Gastrocnemius medialis (tissue), 4 donors: ENCODE measurements at regions not wholly inside any gene's neighbourhood (a gene's known extent, or its start where the extent isn't known, plus 50 kb on each side); places are given as distances from the start of the nearest gene placed in this dataset.

Experiments used
- ATAC-seq, 2 donors: fragments of 150-250 bp; one replicate each; pipeline ENCODE4 v1.9.1; 2016
- DNase-seq, 2 donors: peaks; one replicate each; pipeline ENCODE4 v3.0.0-alpha.2; 2019
- H3K27ac ChIP-seq, 4 donors: fragments of 200-600 bp; sonication (generic); 1 replicate in 1 of 4; 2 replicates in 3 of 4; pipeline ENCODE4 v1.5.1; 2016 to 2018; ENCODE audit warnings: mild to moderate bottlenecking in 2 of 4, moderate library complexity in 1 of 4
- H3K27me3 ChIP-seq, 3 donors: fragments of 200-600 bp; sonication (generic) in 2 of 3; 1 replicate in 1 of 3; 2 replicates in 2 of 3; pipeline versions ENCODE4 v1.5.1 to v1.6.0; 2016 to 2019; ENCODE audit warnings: mild to moderate bottlenecking in 1 of 3, moderate library complexity in 1 of 3
- H3K36me3 ChIP-seq, 2 donors: fragments of 200-600 bp; sonication (generic) in 1 of 2; one replicate each; pipeline ENCODE4 v1.5.1; 2017 to 2018
- H3K4me1 ChIP-seq, 2 donors: fragments of 200-600 bp; sonication (generic) in 1 of 2; one replicate each; pipeline ENCODE4 v1.5.1; 2016 to 2017; ENCODE audit warnings: mild to moderate bottlenecking in 2 of 2
- H3K4me3 ChIP-seq, 4 donors: fragments of 200-600 bp; sonication (generic) in 3 of 4; 1 replicate in 1 of 4; 2 replicates in 3 of 4; pipeline ENCODE4 v1.5.1; 2016 to 2019; ENCODE audit warnings: mild to moderate bottlenecking in 2 of 4
- H3K9me3 ChIP-seq, 3 donors: fragments of 200-600 bp; sonication (generic) in 2 of 3; 1 replicate in 1 of 3; 2 replicates in 2 of 3; pipeline ENCODE4 v1.5.1; 2016 to 2019
- POLR2A ChIP-seq, 2 donors: fragments of 450-650 bp; IDR thresholded peaks; one replicate each; pipeline ENCODE4 v1.6.1; 2017; ENCODE audit warnings: antibody characterized with exemption in 2 of 2, mild to moderate bottlenecking in 2 of 2, moderate library complexity in 2 of 2
- in situ Hi-C, 4 donors: fragments of 200-750 bp; cut with MboI; loops; one replicate each; pipeline versions ENCODE4 v1.15.0 to v1.8.0; 2017; ENCODE audit warnings: low sequenced_read_pairs in 4 of 4
- intact Hi-C: fragments of 100-400 bp; cut with DNase I; formaldehyde crosslinking; loops from one replicate; pipeline ENCODE4 v1.15.1; 2023; ENCODE audit warnings: low total_unique reads
- microRNA-seq, 2 donors: library from miRNA; unstranded; fragments of <30 nt; microRNA quantifications; one replicate each; pipeline ENCODE4, GENCODE V29; 2016; ENCODE audit warnings: borderline replicate concordance in 2 of 2
- TF ChIP-seq, protein P1 (sequence below), 5 experiments: fragments of 450-650 bp in 3 of 5; fragments of 200-600 bp in 2 of 5; sonication (generic) in 2 of 5; IDR thresholded peaks in 4 of 5; conservative IDR thresholded peaks in 1 of 5; 1 replicate in 4 of 5; 2 replicates in 1 of 5; pipeline ENCODE4 v1.5.1; 2016 to 2019; ENCODE audit warnings: antibody characterized with exemption in 5 of 5, mild to moderate bottlenecking in 3 of 5, moderate library complexity in 3 of 5

DNA sequence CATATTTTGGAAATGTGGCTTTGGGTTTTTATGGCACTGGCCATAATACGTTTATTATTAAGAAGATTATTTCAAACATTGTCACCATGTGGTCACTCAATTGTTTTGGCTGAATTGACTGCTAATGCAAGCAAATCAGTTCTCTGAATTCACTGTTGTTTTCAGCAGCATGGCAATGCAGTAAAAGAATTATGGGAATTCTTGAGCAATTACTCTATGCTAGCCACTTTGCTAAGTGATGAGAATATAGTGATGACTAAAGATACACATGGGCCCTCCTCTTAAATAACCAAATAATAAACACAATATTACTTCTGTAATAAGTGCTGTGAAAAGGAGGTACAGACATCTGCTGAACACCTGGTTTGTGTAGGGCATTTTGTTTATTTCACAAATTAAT lies 58.0 kb upstream of the FANCL start:
- no peak overlapping the region for H3K27ac ChIP-seq
- ATAC-seq (no peak), DNase-seq (no peak)
- in situ Hi-C loops (no loop called here), intact Hi-C loops (no loop called here)
- no peak for TF ChIP-seq POLR2A (IDR thresholded peaks at IDR 0.05)
- TF ChIP-seq, protein P1, sequence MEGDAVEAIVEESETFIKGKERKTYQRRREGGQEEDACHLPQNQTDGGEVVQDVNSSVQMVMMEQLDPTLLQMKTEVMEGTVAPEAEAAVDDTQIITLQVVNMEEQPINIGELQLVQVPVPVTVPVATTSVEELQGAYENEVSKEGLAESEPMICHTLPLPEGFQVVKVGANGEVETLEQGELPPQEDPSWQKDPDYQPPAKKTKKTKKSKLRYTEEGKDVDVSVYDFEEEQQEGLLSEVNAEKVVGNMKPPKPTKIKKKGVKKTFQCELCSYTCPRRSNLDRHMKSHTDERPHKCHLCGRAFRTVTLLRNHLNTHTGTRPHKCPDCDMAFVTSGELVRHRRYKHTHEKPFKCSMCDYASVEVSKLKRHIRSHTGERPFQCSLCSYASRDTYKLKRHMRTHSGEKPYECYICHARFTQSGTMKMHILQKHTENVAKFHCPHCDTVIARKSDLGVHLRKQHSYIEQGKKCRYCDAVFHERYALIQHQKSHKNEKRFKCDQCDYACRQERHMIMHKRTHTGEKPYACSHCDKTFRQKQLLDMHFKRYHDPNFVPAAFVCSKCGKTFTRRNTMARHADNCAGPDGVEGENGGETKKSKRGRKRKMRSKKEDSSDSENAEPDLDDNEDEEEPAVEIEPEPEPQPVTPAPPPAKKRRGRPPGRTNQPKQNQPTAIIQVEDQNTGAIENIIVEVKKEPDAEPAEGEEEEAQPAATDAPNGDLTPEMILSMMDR (IDR thresholded peaks at IDR 0.05 in 4 of 5, conservative IDR thresholded peaks at IDR 0.05 in 1 of 5) = no peak
- no peaks in the 10 kb centered on the region for H3K36me3 ChIP-seq
- H3K27me3 ChIP-seq = no peaks in the 10 kb centered on the region
- no peaks in the 10 kb centered on the region for H3K4me1 ChIP-seq
- no peak overlapping the region for H3K4me3 ChIP-seq
- no peaks in the 10 kb centered on the region for H3K9me3 ChIP-seq

DNA sequence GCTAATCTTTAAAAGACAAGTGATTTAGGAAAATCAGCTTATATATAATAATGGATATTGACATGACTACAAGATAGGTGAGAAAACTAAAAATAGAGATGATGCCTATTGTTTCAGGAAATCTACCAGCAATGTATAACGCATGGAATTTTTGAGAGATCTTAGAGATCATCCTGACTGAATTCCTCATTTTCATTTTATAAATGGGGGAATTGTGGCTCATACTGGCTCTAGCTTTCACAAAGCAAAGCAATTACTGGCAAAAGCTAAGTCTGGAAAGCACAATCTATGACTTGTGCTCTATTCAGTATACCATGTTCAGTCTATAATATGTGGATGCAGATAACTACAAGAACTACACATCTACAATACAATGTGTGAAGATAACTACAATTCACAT lies 51.9 kb upstream of the FANCL start:
- DNase-seq (no peak), ATAC-seq (no peak)
- TF ChIP-seq, protein P1 (IDR thresholded peaks at IDR 0.05 in 4 of 5, conservative IDR thresholded peaks at IDR 0.05 in 1 of 5) = no peak
- no peak for TF ChIP-seq POLR2A (IDR thresholded peaks at IDR 0.05)
- H3K27ac ChIP-seq = no peak overlapping the region
- H3K36me3 ChIP-seq = no peaks in the 10 kb centered on the region
- intact Hi-C loops = no loop called here
- H3K4me1 ChIP-seq = no peaks in the 10 kb centered on the region
- no peak overlapping the region for H3K4me3 ChIP-seq
- H3K9me3 ChIP-seq = no peaks in the 10 kb centered on the region
- in situ Hi-C loops = no loop called here
- H3K27me3 ChIP-seq = no peaks in the 10 kb centered on the region

DNA sequence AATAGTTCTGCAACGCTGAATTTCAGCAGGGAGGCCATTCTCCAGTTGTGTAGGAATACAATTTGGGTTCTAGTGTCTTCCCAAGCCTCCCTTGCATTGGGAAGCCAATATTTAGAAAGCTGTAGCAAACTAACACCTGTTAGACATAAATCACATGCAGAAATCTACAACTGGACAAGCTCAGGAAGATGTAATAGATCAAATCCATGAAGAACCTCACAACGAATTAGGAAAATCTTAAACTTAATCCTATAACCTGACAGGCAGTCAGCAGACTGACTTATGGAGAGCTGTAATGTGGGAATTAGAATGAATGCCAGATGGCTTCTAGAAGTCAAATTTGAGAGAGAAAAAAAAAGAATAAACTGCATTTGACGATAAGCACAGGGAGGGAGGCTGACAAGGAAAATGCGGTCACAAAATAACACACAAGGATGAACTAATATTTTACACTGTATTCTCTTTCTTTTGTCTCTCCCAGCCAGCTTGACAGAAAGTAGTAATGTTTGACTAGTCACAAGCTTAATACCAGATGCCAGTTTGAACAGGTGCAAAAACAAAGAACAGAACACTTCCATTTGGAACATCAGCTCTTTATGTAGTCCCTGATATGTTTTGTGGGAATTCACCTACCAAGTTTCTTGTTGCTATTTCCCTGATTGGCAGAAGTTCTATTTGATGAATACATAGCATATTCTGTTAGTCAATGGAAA lies 50.8 kb upstream of the FANCL start:
- Histone ChIP-seq H3K4me1 (no peaks in the 10 kb centered on the region), H3K27ac (no peak overlapping the region), H3K9me3 (no peaks in the 10 kb centered on the region), H3K4me3 (no peak overlapping the region), H3K36me3 (no peaks in the 10 kb centered on the region), H3K27me3 (no peaks in the 10 kb centered on the region)
- no peak for ATAC-seq
- in situ Hi-C loops = no loop called here
- intact Hi-C loops = no loop called here
- no peak for DNase-seq
- no peak for TF ChIP-seq POLR2A (IDR thresholded peaks at IDR 0.05)
- TF ChIP-seq, protein P1 (IDR thresholded peaks at IDR 0.05 in 4 of 5, conservative IDR thresholded peaks at IDR 0.05 in 1 of 5) = no peak

Small RNAs in the stretch of these regions (microRNA-seq; reads per million reads assigned to microRNA genes)
- 0 reads per million in 2 donors for gene MIR4432
